Transverse colon (tissue), 4 donors: ENCODE measurements at regions not wholly inside any gene's neighbourhood (a gene's known extent, or its start where the extent isn't known, plus 50 kb on each side); places are given as distances from the start of the nearest gene placed in this dataset.

ENCODE experiments used
- DNase-seq: peaks from one replicate; pipeline ENCODE4 v3.0.0-alpha.2; 2019
- H3K27ac ChIP-seq, 4 donors: fragments of 200-600 bp; sonication (generic); 2 replicates each; pipeline ENCODE4 v1.5.1; 2016 to 2018; ENCODE audit warnings: inconsistent platforms in 4 of 4
- H3K27me3 ChIP-seq: fragments of 200-600 bp; sonication (generic); 2 replicates; pipeline ENCODE4 v1.5.1; 2017; ENCODE audit warnings: inconsistent platforms
- H3K36me3 ChIP-seq, 4 donors: fragments of 200-600 bp; sonication (generic); 2 replicates each; pipeline ENCODE4 v1.5.1; 2017 to 2019; ENCODE audit warnings: inconsistent platforms in 4 of 4
- H3K4me1 ChIP-seq, 4 donors: fragments of 200-600 bp; sonication (generic); 2 replicates each; pipeline ENCODE4 v1.5.1; 2017 to 2020; ENCODE audit warnings: inconsistent platforms in 4 of 4
- H3K4me3 ChIP-seq, 4 donors: fragments of 200-600 bp; sonication (generic); 1 replicate in 1 of 4; 2 replicates in 3 of 4; pipeline versions ENCODE4 v1.5.1 to v1.6.1; 2017 to 2019; ENCODE audit warnings: inconsistent platforms in 4 of 4
- H3K9me3 ChIP-seq, 2 donors: fragments of 200-600 bp; sonication (generic); 2 replicates each; pipeline ENCODE4 v1.5.1; 2017 to 2019; ENCODE audit warnings: inconsistent platforms in 2 of 2
- EP300 ChIP-seq: sonication (generic); formaldehyde crosslinking; IDR thresholded peaks from one replicate; pipeline ENCODE4 v1.6.1; 2017; ENCODE audit warnings: antibody characterized with exemption, low read depth
- POLR2A ChIP-seq: fragments of 450-650 bp; IDR thresholded peaks from one replicate; pipeline ENCODE4 v1.6.1; 2016; ENCODE audit warnings: antibody characterized with exemption, mild to moderate bottlenecking, moderate library complexity
- POLR2AphosphoS5 ChIP-seq, 3 donors: sonication (generic); formaldehyde crosslinking; IDR thresholded peaks; one replicate each; pipeline ENCODE4 v1.6.1; 2016; ENCODE audit warnings: antibody characterized with exemption in 3 of 3
- WGBS, 2 donors: methylation state at CpG; one replicate each; pipeline ENCODE4 v1.1.5; 2018; ENCODE audit warnings: low coverage in 1 of 2; 5-methylcytosine and 5-hydroxymethylcytosine counted together
- in situ Hi-C, 4 donors: fragments of 200-750 bp; cut with MboI; loops; one replicate each; pipeline versions ENCODE4 v1.15.0 to v1.15.1; 2017; ENCODE audit warnings: low sequenced_read_pairs in 3 of 4, low pct_ligation_motif_present in 1 of 4, low pct_unique_long_range_greater_than_20kb in 1 of 4
- intact Hi-C: fragments of 100-400 bp; cut with DNase I; formaldehyde crosslinking; loops from one replicate; pipeline ENCODE4 v1.15.1; 2023; ENCODE audit warnings: low total_unique reads
- TF ChIP-seq, protein P1 (sequence below), 5 experiments: fragments of 200-600 bp in 3 of 5; fragments of 450-650 bp in 2 of 5; sonication (generic) in 3 of 5; IDR thresholded peaks; 1 replicate in 2 of 5; 2 replicates in 3 of 5; pipeline ENCODE4 v1.5.1; 2016 to 2017; ENCODE audit warnings: antibody characterized with exemption in 5 of 5, inconsistent platforms in 3 of 5, mild to moderate bottlenecking in 2 of 5, moderate library complexity in 1 of 5

DNA sequence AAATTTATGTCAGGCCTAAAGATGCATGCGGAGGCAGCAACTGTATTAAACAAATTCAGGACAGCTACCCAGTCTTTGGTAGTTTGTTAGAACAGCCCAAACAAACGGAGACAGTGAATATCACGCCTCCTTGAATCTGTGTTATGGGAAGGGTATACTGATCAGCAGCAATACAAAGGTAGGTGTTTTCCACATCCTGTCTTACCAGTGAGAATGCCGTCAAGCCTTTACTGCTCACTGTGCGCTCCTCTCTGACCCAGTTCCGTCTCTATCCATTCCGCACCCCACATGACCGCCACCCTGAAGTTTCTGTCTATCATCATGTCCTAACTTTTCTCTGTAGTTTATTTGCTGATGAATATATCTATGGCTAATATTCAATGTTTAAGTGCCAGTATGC is 473.3 kb downstream of the LPIN1 start:
- in situ Hi-C loops (no loop called here), intact Hi-C loops (no loop called here)
- H3K36me3 ChIP-seq, result no peaks in the 10 kb centered on the region
- TF ChIP-seq, protein P1, sequence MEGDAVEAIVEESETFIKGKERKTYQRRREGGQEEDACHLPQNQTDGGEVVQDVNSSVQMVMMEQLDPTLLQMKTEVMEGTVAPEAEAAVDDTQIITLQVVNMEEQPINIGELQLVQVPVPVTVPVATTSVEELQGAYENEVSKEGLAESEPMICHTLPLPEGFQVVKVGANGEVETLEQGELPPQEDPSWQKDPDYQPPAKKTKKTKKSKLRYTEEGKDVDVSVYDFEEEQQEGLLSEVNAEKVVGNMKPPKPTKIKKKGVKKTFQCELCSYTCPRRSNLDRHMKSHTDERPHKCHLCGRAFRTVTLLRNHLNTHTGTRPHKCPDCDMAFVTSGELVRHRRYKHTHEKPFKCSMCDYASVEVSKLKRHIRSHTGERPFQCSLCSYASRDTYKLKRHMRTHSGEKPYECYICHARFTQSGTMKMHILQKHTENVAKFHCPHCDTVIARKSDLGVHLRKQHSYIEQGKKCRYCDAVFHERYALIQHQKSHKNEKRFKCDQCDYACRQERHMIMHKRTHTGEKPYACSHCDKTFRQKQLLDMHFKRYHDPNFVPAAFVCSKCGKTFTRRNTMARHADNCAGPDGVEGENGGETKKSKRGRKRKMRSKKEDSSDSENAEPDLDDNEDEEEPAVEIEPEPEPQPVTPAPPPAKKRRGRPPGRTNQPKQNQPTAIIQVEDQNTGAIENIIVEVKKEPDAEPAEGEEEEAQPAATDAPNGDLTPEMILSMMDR (IDR thresholded peaks at IDR 0.05), result no peak
- TF ChIP-seq EP300, result no peak
- TF ChIP-seq POLR2A, result no peak
- no peak for TF ChIP-seq POLR2AphosphoS5 (IDR thresholded peaks at IDR 0.05)
- H3K27ac ChIP-seq, result no peak overlapping the region
- 89 to 96% methylated on average over 3 to 8 of the region's 8 CpGs for WGBS, 2 donors
- H3K4me3 ChIP-seq, result no peak overlapping the region
- H3K9me3 ChIP-seq, result peaks cover 0 to 17% of the 10 kb centered on the region in 2 donors
- H3K27me3 ChIP-seq, result no peaks in the 10 kb centered on the region
- no peaks in the 10 kb centered on the region for H3K4me1 ChIP-seq
- DNase-seq, result no peak

DNA sequence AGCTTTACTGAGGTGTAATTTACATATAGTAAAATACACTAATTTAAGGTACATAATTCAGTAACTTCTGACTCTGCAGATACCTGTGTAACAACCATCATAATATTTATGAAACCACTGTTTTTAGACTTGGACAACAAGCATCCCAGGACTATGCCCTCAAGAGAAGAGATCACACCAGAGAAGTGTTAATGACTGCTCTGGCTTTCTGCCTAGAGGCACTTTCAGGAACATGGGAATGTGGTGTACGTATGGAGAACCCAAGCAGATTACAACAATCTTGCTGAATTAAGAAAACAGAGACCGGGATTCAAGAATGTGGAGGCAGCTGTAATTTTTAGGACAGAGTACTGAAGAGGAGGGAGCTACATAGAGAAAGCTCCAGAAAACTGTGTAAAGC is 475.2 kb downstream of the LPIN1 start:
- DNase-seq, result no peak
- 51 to 83% methylated on average over 1 to 2 of the region's 2 CpGs for WGBS, 2 donors
- no peaks in the 10 kb centered on the region for H3K4me1 ChIP-seq
- intact Hi-C loops (no loop called here), in situ Hi-C loops (no loop called here)
- peaks cover 0 to 17% of the 10 kb centered on the region in 2 donors for H3K9me3 ChIP-seq
- H3K4me3 ChIP-seq, result no peak overlapping the region
- TF ChIP-seq POLR2AphosphoS5 (IDR thresholded peaks at IDR 0.05) (no peak), EP300 (no peak), POLR2A (no peak)
- TF ChIP-seq, protein P1 (IDR thresholded peaks at IDR 0.05), result no peak
- no peak overlapping the region for H3K27ac ChIP-seq
- H3K27me3 ChIP-seq, result no peaks in the 10 kb centered on the region
- no peaks in the 10 kb centered on the region for H3K36me3 ChIP-seq

DNA sequence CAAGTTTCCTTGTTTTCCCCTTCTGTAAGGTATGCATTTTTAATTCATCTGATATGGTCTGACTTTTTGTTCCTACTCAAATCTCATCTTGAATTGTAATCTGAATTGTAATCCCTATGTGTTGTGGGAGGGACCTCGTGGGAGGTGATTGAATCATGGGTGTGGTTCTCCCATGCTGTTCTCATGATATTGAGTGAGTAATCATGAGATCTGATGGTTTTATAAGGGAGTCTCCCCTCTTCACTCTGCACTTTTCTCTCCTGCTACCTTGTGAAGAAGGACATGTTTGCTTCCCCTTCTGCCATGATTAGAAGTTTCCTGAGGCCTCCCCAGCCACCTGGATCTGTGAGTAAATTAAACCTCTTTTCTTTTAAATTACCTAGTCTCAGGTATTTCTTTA is 476.1 kb downstream of the LPIN1 start:
- in situ Hi-C loops (no loop called here), intact Hi-C loops (no loop called here)
- Histone ChIP-seq H3K9me3 (peaks cover 0 to 17% of the 10 kb centered on the region in 2 donors), H3K4me3 (no peak overlapping the region), H3K27ac (no peak overlapping the region), H3K4me1 (no peaks in the 10 kb centered on the region), H3K27me3 (no peaks in the 10 kb centered on the region), H3K36me3 (no peaks in the 10 kb centered on the region)
- TF ChIP-seq EP300, result no peak
- TF ChIP-seq POLR2A, result no peak
- no peak for DNase-seq
- WGBS, 2 donors, result 57% methylated on average over 1 of the region's 1 CpG

DNA sequence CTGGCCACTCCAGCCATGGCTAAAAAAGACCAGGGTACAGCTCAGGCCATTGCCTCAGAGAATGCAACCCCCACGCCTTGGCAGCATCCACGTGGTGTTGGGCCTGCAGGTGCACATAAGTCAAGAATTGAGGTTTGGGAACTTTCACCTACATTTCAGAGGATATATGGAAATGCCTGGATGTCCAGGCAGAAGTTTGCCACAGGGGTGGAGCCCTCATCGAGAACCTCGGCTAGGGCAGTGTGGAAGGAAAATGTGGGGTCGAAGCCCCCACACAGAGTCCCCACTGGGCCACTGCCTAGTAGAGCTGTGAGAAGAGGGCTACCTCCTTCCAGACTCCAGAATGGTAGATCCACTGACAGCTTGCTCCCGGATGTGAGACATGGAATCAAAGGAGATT is 477.3 kb downstream of the LPIN1 start:
- in situ Hi-C loops, result no loop called here
- TF ChIP-seq EP300, result no peak
- no peak for TF ChIP-seq POLR2AphosphoS5 (IDR thresholded peaks at IDR 0.05)
- TF ChIP-seq, protein P1 (IDR thresholded peaks at IDR 0.05), result no peak
- TF ChIP-seq POLR2A, result no peak

GRCh38 chr2:12226653-12227052 is 480.2 kb downstream of the LPIN1 start:
- intact Hi-C loops (no loop called here), in situ Hi-C loops (no loop called here)
- TF ChIP-seq POLR2A, result no peak
- TF ChIP-seq, protein P1 (IDR thresholded peaks at IDR 0.05), result no peak
- no peak for TF ChIP-seq POLR2AphosphoS5 (IDR thresholded peaks at IDR 0.05)
- no peak for TF ChIP-seq EP300
- no peak overlapping the region for H3K27ac ChIP-seq
- peaks cover 0 to 17% of the 10 kb centered on the region in 2 donors for H3K9me3 ChIP-seq
- no peaks in the 10 kb centered on the region for H3K27me3 ChIP-seq
- no peak for DNase-seq
- no peak overlapping the region for H3K4me3 ChIP-seq
- no peaks in the 10 kb centered on the region for H3K4me1 ChIP-seq
- H3K36me3 ChIP-seq, result no peaks in the 10 kb centered on the region

More for the DNA sequence above, 477.3 kb downstream of the LPIN1 start:
- no peak for DNase-seq
- WGBS, 2 donors, result 96% methylated on average over 6 of the region's 6 CpGs; no CpG with 5 or more reads in 1 of the 2 donors
- H3K4me1 ChIP-seq, result no peaks in the 10 kb centered on the region
- H3K9me3 ChIP-seq, result peaks cover 0 to 17% of the 10 kb centered on the region in 2 donors
- H3K27me3 ChIP-seq, result no peaks in the 10 kb centered on the region
- no peak overlapping the region for H3K27ac ChIP-seq
- no peak overlapping the region for H3K4me3 ChIP-seq
- H3K36me3 ChIP-seq, result no peaks in the 10 kb centered on the region
- intact Hi-C loops, result no loop called here
